MCF 10A (cell line): ENCODE measurements at regions not wholly inside any gene's neighbourhood (a gene's known extent, or its start where the extent isn't known, plus 50 kb on each side); places are given as distances from the start of the nearest gene placed in this dataset.

Experiments used
- BruUV-seq: library from RNA; stranded (reverse); fragments of 400-500 nt; replicated peaks from 2 replicates; lab custom pipeline; 2021; lab: Mats Ljungman, UMichigan
- CTCF ChIA-PET: fragments of 300-600 bp; sonication (Branson Sonifier 250); formaldehyde crosslinking; extraction: SDS; loops from one replicate; lab custom pipeline; 2021; ENCODE audit warnings: antibody characterized with exemption, inconsistent platforms; lab: Yijun Ruan, JAX
- POLR2A ChIA-PET: fragments of 300-600, 350-650 bp; sonication (Branson Sonifier 250); formaldehyde crosslinking; extraction: SDS; loops from one replicate; lab custom pipeline; 2020; ENCODE audit warnings: antibody characterized with exemption, inconsistent platforms; lab: Yijun Ruan, JAX
- DNase-seq: peaks from one replicate; pipeline ENCODE4 v3.0.0-alpha.2; 2018; ENCODE audit not compliant: unreplicated experiment
- H3K27ac Mint-ChIP-seq: one replicate; pipeline ENCODE4 v1.8.0; 2022; ENCODE audit warnings: mild to moderate bottlenecking, low read depth, mixed read lengths; ENCODE audit not compliant: unreplicated experiment
- H3K27me3 Mint-ChIP-seq: one replicate; pipeline ENCODE4 v1.8.0; 2022; ENCODE audit warnings: mixed read lengths; ENCODE audit not compliant: insufficient read depth, unreplicated experiment
- H3K36me3 Mint-ChIP-seq: one replicate; pipeline ENCODE4 v1.8.0; 2022; ENCODE audit warnings: mild to moderate bottlenecking, moderate library complexity, mixed read lengths; ENCODE audit not compliant: insufficient read depth, unreplicated experiment
- H3K4me1 Mint-ChIP-seq: one replicate; pipeline ENCODE4 v1.8.0; 2022; ENCODE audit warnings: mixed read lengths; ENCODE audit not compliant: insufficient read depth, unreplicated experiment
- H3K4me3 Mint-ChIP-seq: one replicate; pipeline ENCODE4 v1.8.0; 2022; ENCODE audit warnings: mild to moderate bottlenecking, moderate library complexity, mixed read lengths; ENCODE audit not compliant: unreplicated experiment
- H3K9me3 Mint-ChIP-seq: one replicate; pipeline ENCODE4 v1.8.0; 2022; ENCODE audit warnings: mixed read lengths; ENCODE audit not compliant: unreplicated experiment
- intact Hi-C: fragments of 100-400 bp; cut with micrococcal nuclease; formaldehyde crosslinking; loops from 2 replicates; pipeline ENCODE4 v1.14.1; 2022
- TF ChIP-seq, protein P1 (sequence below): fragments of 200-600 bp; IDR thresholded peaks from one replicate; pipeline ENCODE4 v1.8.0; 2022; ENCODE audit warnings: antibody characterized with exemption, mild to moderate bottlenecking; ENCODE audit not compliant: unreplicated experiment

DNA sequence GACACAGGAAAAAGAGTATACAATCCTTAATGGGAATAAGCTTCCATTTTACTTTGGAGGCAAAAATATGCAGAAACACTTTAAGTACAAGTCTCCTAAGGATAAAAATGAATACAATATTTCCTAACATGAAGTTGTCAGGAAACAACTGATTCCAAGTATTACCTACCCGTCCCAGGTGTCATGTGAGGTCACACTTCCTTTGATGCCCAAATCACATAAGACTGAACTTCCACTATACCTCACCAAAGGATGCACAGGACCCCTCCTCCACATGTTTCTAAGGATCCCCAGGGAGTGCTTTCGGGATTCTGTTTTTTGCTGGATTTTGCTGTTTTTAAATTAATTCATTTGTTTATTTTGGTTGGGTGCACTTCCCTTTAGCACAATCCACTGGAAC, 438.5 kb upstream of the TCF4 start:
- BruUV-seq: no TSS peak
- intact Hi-C loops: no loop called here
- TF ChIP-seq, protein P1, sequence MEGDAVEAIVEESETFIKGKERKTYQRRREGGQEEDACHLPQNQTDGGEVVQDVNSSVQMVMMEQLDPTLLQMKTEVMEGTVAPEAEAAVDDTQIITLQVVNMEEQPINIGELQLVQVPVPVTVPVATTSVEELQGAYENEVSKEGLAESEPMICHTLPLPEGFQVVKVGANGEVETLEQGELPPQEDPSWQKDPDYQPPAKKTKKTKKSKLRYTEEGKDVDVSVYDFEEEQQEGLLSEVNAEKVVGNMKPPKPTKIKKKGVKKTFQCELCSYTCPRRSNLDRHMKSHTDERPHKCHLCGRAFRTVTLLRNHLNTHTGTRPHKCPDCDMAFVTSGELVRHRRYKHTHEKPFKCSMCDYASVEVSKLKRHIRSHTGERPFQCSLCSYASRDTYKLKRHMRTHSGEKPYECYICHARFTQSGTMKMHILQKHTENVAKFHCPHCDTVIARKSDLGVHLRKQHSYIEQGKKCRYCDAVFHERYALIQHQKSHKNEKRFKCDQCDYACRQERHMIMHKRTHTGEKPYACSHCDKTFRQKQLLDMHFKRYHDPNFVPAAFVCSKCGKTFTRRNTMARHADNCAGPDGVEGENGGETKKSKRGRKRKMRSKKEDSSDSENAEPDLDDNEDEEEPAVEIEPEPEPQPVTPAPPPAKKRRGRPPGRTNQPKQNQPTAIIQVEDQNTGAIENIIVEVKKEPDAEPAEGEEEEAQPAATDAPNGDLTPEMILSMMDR: no peak
- DNase-seq: no peak
- ChIA-PET CTCF (no interaction called here), POLR2A (no interaction called here)
- H3K4me1 Mint-ChIP-seq: no peaks in the 10 kb centered on the region
- H3K36me3 Mint-ChIP-seq: no peaks in the 10 kb centered on the region
- no peaks in the 10 kb centered on the region for H3K27me3 Mint-ChIP-seq
- no peaks in the 10 kb centered on the region for H3K9me3 Mint-ChIP-seq
- no peak overlapping the region for H3K4me3 Mint-ChIP-seq
- no peak overlapping the region for H3K27ac Mint-ChIP-seq

DNA sequence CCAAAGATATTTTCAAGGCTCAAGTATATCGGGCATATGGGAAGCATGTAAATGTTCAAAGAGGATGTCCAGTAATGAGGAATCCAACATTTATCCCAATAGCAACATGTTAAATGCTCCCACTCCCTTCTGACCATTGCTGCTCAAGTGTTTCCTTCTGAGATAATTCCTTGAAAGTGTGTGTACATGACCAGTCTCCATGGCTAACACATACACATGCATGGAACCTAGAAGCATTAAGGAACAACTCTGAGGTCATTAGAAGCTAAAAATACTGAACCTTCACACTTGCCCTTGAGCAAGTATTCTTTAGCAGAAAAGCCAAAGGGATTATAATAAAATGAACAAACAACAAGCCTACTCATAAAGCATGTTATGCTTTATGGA, 433.8 kb upstream of the TCF4 start:
- Mint-ChIP-seq H3K27ac (no peak overlapping the region), H3K9me3 (no peaks in the 10 kb centered on the region)
- TF ChIP-seq, protein P1: no peak

GRCh38 chr18:56021136-56021808, 433.3 kb upstream of the TCF4 start:
- no peak for DNase-seq
- ChIA-PET POLR2A (no interaction called here), CTCF (interaction anchor here (0.9 kb wide), 1 partner anchor 20 kb away, joined by 3 read pairs; no protein-coding TSS in a partner anchor)
- BruUV-seq: no TSS peak
- TF ChIP-seq, protein P1: no peak
- intact Hi-C loops: no loop called here
- H3K27ac Mint-ChIP-seq: no peak overlapping the region
- H3K27me3 Mint-ChIP-seq: no peaks in the 10 kb centered on the region
- H3K36me3 Mint-ChIP-seq: no peaks in the 10 kb centered on the region
- H3K9me3 Mint-ChIP-seq: no peaks in the 10 kb centered on the region
- H3K4me3 Mint-ChIP-seq: no peak overlapping the region
- no peaks in the 10 kb centered on the region for H3K4me1 Mint-ChIP-seq

More for the DNA sequence above, 433.8 kb upstream of the TCF4 start:
- Mint-ChIP-seq H3K27me3 (no peaks in the 10 kb centered on the region), H3K4me1 (no peaks in the 10 kb centered on the region), H3K4me3 (no peak overlapping the region), H3K36me3 (no peaks in the 10 kb centered on the region)
- no peak for DNase-seq
- ChIA-PET POLR2A (no interaction called here), CTCF (interaction anchor here (0.7 to 0.9 kb wide), 2 partner anchors 21 to 625 kb away, joined by 3 read pairs; no protein-coding TSS in a partner anchor)
- intact Hi-C loops: no loop called here
- BruUV-seq: no TSS peak

- Mint-ChIP-seq H3K27me3 (no peaks in the 10 kb centered on the region), H3K27ac (no peak overlapping the region), H3K9me3 (no peaks in the 10 kb centered on the region), H3K4me3 (no peak overlapping the region), H3K36me3 (no peaks in the 10 kb centered on the region), H3K4me1 (no peaks in the 10 kb centered on the region)
- CTCF ChIA-PET: no interaction called here
- TF ChIP-seq, protein P1: no peak
- no TSS peak for BruUV-seq
- intact Hi-C loops: no loop called here
- POLR2A ChIA-PET: no interaction called here
- no peak for DNase-seq
Measured at GRCh38 chr18:56019908-56020307, 431.9 kb upstream of the TCF4 start.
